ENCODE measurements at regions not wholly inside any gene's neighbourhood (a gene's known extent, or its start where the extent isn't known, plus 50 kb on each side); places are given as distances from the start of the nearest gene placed in this dataset.

DNA sequence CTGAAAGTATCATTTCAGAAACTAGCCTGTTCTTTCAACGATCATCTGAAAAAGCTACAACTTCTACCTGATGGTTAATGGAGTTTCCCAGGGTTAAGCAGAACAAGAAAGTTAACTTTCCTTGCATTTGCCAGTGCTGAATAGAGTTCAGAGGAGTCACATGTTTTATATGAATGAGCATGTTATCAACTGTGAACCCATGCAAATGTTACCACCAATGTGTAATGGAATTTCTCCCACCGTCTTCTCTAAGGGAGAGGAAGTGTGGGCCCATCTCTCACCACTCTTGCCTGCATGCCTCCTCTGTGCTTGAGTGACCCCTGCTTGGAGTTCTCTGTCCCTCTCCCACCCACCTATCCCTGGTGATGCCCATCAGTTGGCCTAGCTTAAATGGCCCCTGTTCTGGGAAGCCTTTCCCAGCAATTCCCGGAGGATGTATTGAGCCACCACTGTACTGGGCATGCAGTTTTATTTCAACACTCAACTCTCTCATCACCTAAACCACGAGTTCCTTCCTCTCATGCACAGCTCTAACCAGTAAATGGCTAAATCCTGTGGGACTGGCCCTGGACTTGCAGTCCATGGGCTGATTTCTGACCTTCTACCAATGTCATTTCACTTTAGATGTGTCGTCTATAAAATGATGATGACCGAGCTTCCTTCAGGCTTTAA lies 159.8 kb downstream of the RPAP3 start:
- no peaks in the 10 kb centered on the region for H3K36me3 ChIP-seq (ENCODE audit: control insufficient read depth in 2 of 2, insufficient read depth in 2 of 2, low read length in 2 of 2)
- H3K4me3 ChIP-seq (ENCODE audit: low read length in 2 of 2), result no peak overlapping the region
- H3K27ac ChIP-seq (ENCODE audit: low read length), result no peak overlapping the region
- no peak overlapping the region for H3K9ac ChIP-seq (ENCODE audit: low read length in 2 of 2)
- H3K4me1 ChIP-seq (ENCODE audit: control insufficient read depth, insufficient read depth, low read length), result peaks cover 3% of the 10 kb centered on the region
- H3K9me3 ChIP-seq (ENCODE audit: control insufficient read depth in 2 of 2, low read length in 2 of 2), result no peaks in the 10 kb centered on the region
- H3K27me3 ChIP-seq (ENCODE audit: control insufficient read depth in 1 of 2, insufficient read depth in 2 of 2, low read length in 2 of 2), result peaks cover 0 to 2% of the 10 kb centered on the region in 2 donors

- Histone ChIP-seq H3K9ac (ENCODE audit: low read length in 2 of 2) (no peak overlapping the region), H3K27me3 (ENCODE audit: control insufficient read depth in 1 of 2, insufficient read depth in 2 of 2, low read length in 2 of 2) (no peaks in the 10 kb centered on the region), H3K36me3 (ENCODE audit: control insufficient read depth in 2 of 2, insufficient read depth in 2 of 2, low read length in 2 of 2) (no peaks in the 10 kb centered on the region), H3K27ac (ENCODE audit: low read length) (no peak overlapping the region), H3K9me3 (ENCODE audit: control insufficient read depth in 2 of 2, low read length in 2 of 2) (peaks cover 2 to 6% of the 10 kb centered on the region in 2 donors), H3K4me1 (ENCODE audit: control insufficient read depth, insufficient read depth, low read length) (no peaks in the 10 kb centered on the region), H3K4me3 (ENCODE audit: low read length in 2 of 2) (no peak overlapping the region)
Measured at GRCh38 chr12:47534695-47535094, 171.1 kb downstream of the RPAP3 start.

DNA sequence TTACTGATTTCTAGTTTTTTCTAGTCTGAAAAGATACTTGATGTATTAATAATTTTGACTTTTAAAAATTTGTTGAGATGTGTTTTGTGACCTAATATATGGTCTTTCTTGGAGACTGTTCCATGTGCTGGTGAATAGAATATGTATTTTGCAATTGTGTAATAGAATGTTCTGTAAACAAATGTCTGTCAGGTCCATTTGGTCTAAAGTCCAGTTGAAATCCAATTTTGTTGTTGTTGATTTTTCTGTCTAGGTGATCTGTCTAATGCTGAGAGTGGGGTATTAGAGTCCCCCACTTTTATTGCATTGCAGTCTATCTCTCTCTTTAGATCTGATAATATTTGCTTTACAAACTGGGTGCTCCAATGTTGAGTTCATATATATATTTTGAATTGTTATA lies 175.8 kb downstream of the RPAP3 start:
- peaks cover 7 to 9% of the 10 kb centered on the region in 2 donors for H3K9me3 ChIP-seq (ENCODE audit: control insufficient read depth in 2 of 2, low read length in 2 of 2)
- no peaks in the 10 kb centered on the region for H3K36me3 ChIP-seq (ENCODE audit: control insufficient read depth in 2 of 2, insufficient read depth in 2 of 2, low read length in 2 of 2)
- H3K4me1 ChIP-seq (ENCODE audit: control insufficient read depth, insufficient read depth, low read length), result no peaks in the 10 kb centered on the region
- H3K27ac ChIP-seq (ENCODE audit: low read length), result no peak overlapping the region
- H3K27me3 ChIP-seq (ENCODE audit: control insufficient read depth in 1 of 2, insufficient read depth in 2 of 2, low read length in 2 of 2), result no peaks in the 10 kb centered on the region
- no peak overlapping the region for H3K9ac ChIP-seq (ENCODE audit: low read length in 2 of 2)
- no peak overlapping the region for H3K4me3 ChIP-seq (ENCODE audit: low read length in 2 of 2)

- Histone ChIP-seq H3K27ac (ENCODE audit: low read length) (no peak overlapping the region), H3K36me3 (ENCODE audit: control insufficient read depth in 2 of 2, insufficient read depth in 2 of 2, low read length in 2 of 2) (no peaks in the 10 kb centered on the region), H3K27me3 (ENCODE audit: control insufficient read depth in 1 of 2, insufficient read depth in 2 of 2, low read length in 2 of 2) (no peaks in the 10 kb centered on the region), H3K9me3 (ENCODE audit: control insufficient read depth in 2 of 2, low read length in 2 of 2) (peaks cover 7% of the 10 kb centered on the region in 2 donors), H3K4me3 (ENCODE audit: low read length in 2 of 2) (no peak overlapping the region), H3K4me1 (ENCODE audit: control insufficient read depth, insufficient read depth, low read length) (no peaks in the 10 kb centered on the region), H3K9ac (ENCODE audit: low read length in 2 of 2) (no peak overlapping the region)
Measured at GRCh38 chr12:47527816-47528215, 178.0 kb downstream of the RPAP3 start.

- H3K4me3 ChIP-seq (ENCODE audit: low read length in 2 of 2), result no peak overlapping the region
Measured at GRCh38 chr12:47520029-47520428, 185.8 kb downstream of the RPAP3 start.

DNA sequence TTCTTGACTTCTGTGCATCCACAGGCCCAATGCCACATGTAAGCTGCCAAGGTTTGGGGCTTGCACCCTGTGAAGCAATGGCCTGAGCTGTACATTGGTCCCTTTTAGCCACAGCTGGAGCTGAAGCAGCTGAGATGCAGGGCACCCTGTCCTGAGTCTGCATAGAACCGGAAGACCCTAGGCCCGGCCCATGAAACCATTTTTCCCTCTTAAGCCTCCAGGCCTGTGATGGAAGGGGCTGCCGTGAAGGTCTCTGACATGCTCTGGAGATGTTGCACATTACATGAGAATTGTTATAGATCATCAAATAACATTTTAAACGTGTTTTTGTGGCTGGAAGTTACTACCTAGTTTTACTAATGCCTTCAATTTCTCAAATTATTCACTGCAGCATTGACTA lies 188.7 kb downstream of the RPAP3 start:
- H3K9ac ChIP-seq (ENCODE audit: low read length in 2 of 2), result no peak overlapping the region
- H3K36me3 ChIP-seq (ENCODE audit: control insufficient read depth in 2 of 2, insufficient read depth in 2 of 2, low read length in 2 of 2), result no peaks in the 10 kb centered on the region
- H3K27ac ChIP-seq (ENCODE audit: low read length), result no peak overlapping the region
- H3K4me3 ChIP-seq (ENCODE audit: low read length in 2 of 2), result no peak overlapping the region
- H3K4me1 ChIP-seq (ENCODE audit: control insufficient read depth, insufficient read depth, low read length), result no peaks in the 10 kb centered on the region
- H3K27me3 ChIP-seq (ENCODE audit: control insufficient read depth in 1 of 2, insufficient read depth in 2 of 2, low read length in 2 of 2), result no peaks in the 10 kb centered on the region
- H3K9me3 ChIP-seq (ENCODE audit: control insufficient read depth in 2 of 2, low read length in 2 of 2), result no peaks in the 10 kb centered on the region

More at GRCh38 chr12:47520029-47520428, 185.8 kb downstream of the RPAP3 start:
- Histone ChIP-seq H3K27ac (ENCODE audit: low read length) (no peak overlapping the region), H3K36me3 (ENCODE audit: control insufficient read depth in 2 of 2, insufficient read depth in 2 of 2, low read length in 2 of 2) (no peaks in the 10 kb centered on the region), H3K27me3 (ENCODE audit: control insufficient read depth in 1 of 2, insufficient read depth in 2 of 2, low read length in 2 of 2) (no peaks in the 10 kb centered on the region), H3K9ac (ENCODE audit: low read length in 2 of 2) (no peak overlapping the region), H3K4me1 (ENCODE audit: control insufficient read depth, insufficient read depth, low read length) (no peaks in the 10 kb centered on the region), H3K9me3 (ENCODE audit: control insufficient read depth in 2 of 2, low read length in 2 of 2) (no peaks in the 10 kb centered on the region)

DNA sequence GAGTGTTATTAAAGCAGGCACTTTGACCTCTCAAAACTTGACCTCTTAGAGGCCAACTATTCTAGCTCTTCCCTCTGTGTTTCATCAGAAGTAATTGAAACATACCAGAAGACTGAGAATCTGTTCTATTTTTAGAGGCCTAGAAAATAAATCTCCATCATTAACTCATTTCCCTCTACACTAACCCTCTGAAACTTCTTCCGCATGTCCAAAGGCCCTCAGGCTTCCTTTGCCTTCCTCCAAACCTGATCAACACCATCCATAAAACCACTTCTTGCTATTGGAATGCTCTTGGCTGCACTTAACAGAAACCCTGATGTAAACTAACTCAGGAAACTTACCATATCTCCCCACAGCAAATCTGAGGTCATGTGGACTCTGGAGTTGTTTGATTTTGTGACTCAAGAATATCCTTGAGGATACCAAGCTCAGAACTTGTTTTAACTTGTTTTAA lies 196.4 kb downstream of the RPAP3 start:
- no peaks in the 10 kb centered on the region for H3K36me3 ChIP-seq (ENCODE audit: control insufficient read depth in 2 of 2, insufficient read depth in 2 of 2, low read length in 2 of 2)
- H3K4me3 ChIP-seq (ENCODE audit: low read length in 2 of 2), result no peak overlapping the region
- H3K27me3 ChIP-seq (ENCODE audit: control insufficient read depth in 1 of 2, insufficient read depth in 2 of 2, low read length in 2 of 2), result no peaks in the 10 kb centered on the region
- no peaks in the 10 kb centered on the region for H3K4me1 ChIP-seq (ENCODE audit: control insufficient read depth, insufficient read depth, low read length)
- H3K9me3 ChIP-seq (ENCODE audit: control insufficient read depth in 2 of 2, low read length in 2 of 2), result no peaks in the 10 kb centered on the region
- H3K27ac ChIP-seq (ENCODE audit: low read length), result no peak overlapping the region
- H3K9ac ChIP-seq (ENCODE audit: low read length in 2 of 2), result no peak overlapping the region

GRCh38 chr12:47507221-47507620 lies 198.6 kb downstream of the RPAP3 start:
- no peak overlapping the region for H3K27ac ChIP-seq (ENCODE audit: low read length)
- no peak overlapping the region for H3K9ac ChIP-seq (ENCODE audit: low read length in 2 of 2)
- H3K9me3 ChIP-seq (ENCODE audit: control insufficient read depth in 2 of 2, low read length in 2 of 2), result no peaks in the 10 kb centered on the region
- no peaks in the 10 kb centered on the region for H3K4me1 ChIP-seq (ENCODE audit: control insufficient read depth, insufficient read depth, low read length)
- H3K4me3 ChIP-seq (ENCODE audit: low read length in 2 of 2), result no peak overlapping the region
- H3K36me3 ChIP-seq (ENCODE audit: control insufficient read depth in 2 of 2, insufficient read depth in 2 of 2, low read length in 2 of 2), result no peaks in the 10 kb centered on the region
- no peaks in the 10 kb centered on the region for H3K27me3 ChIP-seq (ENCODE audit: control insufficient read depth in 1 of 2, insufficient read depth in 2 of 2, low read length in 2 of 2)

- H3K27me3 ChIP-seq (ENCODE audit: control insufficient read depth in 1 of 2, insufficient read depth in 2 of 2, low read length in 2 of 2), result no peaks in the 10 kb centered on the region
- H3K36me3 ChIP-seq (ENCODE audit: control insufficient read depth in 2 of 2, insufficient read depth in 2 of 2, low read length in 2 of 2), result no peaks in the 10 kb centered on the region
- H3K9me3 ChIP-seq (ENCODE audit: control insufficient read depth in 2 of 2, low read length in 2 of 2), result no peaks in the 10 kb centered on the region
- H3K4me3 ChIP-seq (ENCODE audit: low read length in 2 of 2), result no peak overlapping the region
- H3K4me1 ChIP-seq (ENCODE audit: control insufficient read depth, insufficient read depth, low read length), result no peaks in the 10 kb centered on the region
- H3K9ac ChIP-seq (ENCODE audit: low read length in 2 of 2), result no peak overlapping the region
- H3K27ac ChIP-seq (ENCODE audit: low read length), result no peak overlapping the region
Measured at GRCh38 chr12:47504775-47505446, 200.9 kb downstream of the RPAP3 start.

GRCh38 chr12:47493801-47494200 lies 212.0 kb downstream of the RPAP3 start:
- Histone ChIP-seq H3K4me3 (ENCODE audit: low read length in 2 of 2) (no peak overlapping the region), H3K9me3 (ENCODE audit: control insufficient read depth in 2 of 2, low read length in 2 of 2) (peaks cover 0 to 4% of the 10 kb centered on the region in 2 donors), H3K27me3 (ENCODE audit: control insufficient read depth in 1 of 2, insufficient read depth in 2 of 2, low read length in 2 of 2) (no peaks in the 10 kb centered on the region)

More at GRCh38 chr12:47493801-47494200, 212.0 kb downstream of the RPAP3 start:
- no peaks in the 10 kb centered on the region for H3K36me3 ChIP-seq (ENCODE audit: control insufficient read depth in 2 of 2, insufficient read depth in 2 of 2, low read length in 2 of 2)
- no peak overlapping the region for H3K27ac ChIP-seq (ENCODE audit: low read length)
- H3K4me1 ChIP-seq (ENCODE audit: control insufficient read depth, insufficient read depth, low read length), result no peaks in the 10 kb centered on the region
- H3K9ac ChIP-seq (ENCODE audit: low read length in 2 of 2), result no peak overlapping the region
